HG03060 (cell line): ENCODE measurements at regions not wholly inside any gene's neighbourhood (a gene's known extent, or its start where the extent isn't known, plus 50 kb on each side); places are given as distances from the start of the nearest gene placed in this dataset.

Experiments
- ATAC-seq: cut with Tn5 transposase; IDR thresholded peaks from one replicate; pipeline ENCODE4 v1.9.1; 2021; ENCODE audit warnings: low read depth, moderate number of reproducible peaks; ENCODE audit not compliant: unreplicated experiment

- no peak for ATAC-seq
These were observed 609.8 kb upstream of the GALNTL6 start for GRCh38 chr4:171203425-171203824.

- no peak for ATAC-seq
These were observed 610.3 kb upstream of the GALNTL6 start for GRCh38 chr4:171202908-171203307.

GRCh38 chr4:171186700-171187099, 626.5 kb upstream of the GALNTL6 start:
- no peak for ATAC-seq

- no peak for ATAC-seq
These were observed 632.1 kb upstream of the GALNTL6 start for GRCh38 chr4:171181090-171181489.

- no peak for ATAC-seq
These were observed 642.5 kb upstream of the GALNTL6 start for GRCh38 chr4:171170671-171171070.

GRCh38 chr4:171169396-171169795, 643.8 kb upstream of the GALNTL6 start:
- ATAC-seq = no peak

GRCh38 chr4:171162478-171162877, 650.7 kb upstream of the GALNTL6 start:
- no peak for ATAC-seq

GRCh38 chr4:171157462-171158082, 655.6 kb upstream of the GALNTL6 start:
- ATAC-seq = no peak

- no peak for ATAC-seq
These were observed 670.6 kb upstream of the GALNTL6 start for GRCh38 chr4:171142639-171143038.

- no peak for ATAC-seq
These were observed 671.2 kb upstream of the GALNTL6 start for GRCh38 chr4:171142045-171142444.

GRCh38 chr4:171130256-171130801, 682.9 kb upstream of the GALNTL6 start:
- ATAC-seq = no peak

GRCh38 chr4:171118091-171118490, 695.1 kb upstream of the GALNTL6 start:
- no peak for ATAC-seq

- ATAC-seq = no peak
These were observed 695.7 kb upstream of the GALNTL6 start for GRCh38 chr4:171117457-171117856.

GRCh38 chr4:171101845-171102244, 711.4 kb upstream of the GALNTL6 start:
- ATAC-seq = no peak

GRCh38 chr4:171087089-171087488, 726.1 kb upstream of the GALNTL6 start:
- ATAC-seq = no peak

GRCh38 chr4:171067422-171067821, 745.8 kb upstream of the GALNTL6 start:
- ATAC-seq = no peak

GRCh38 chr4:171049380-171049779, 763.8 kb upstream of the GALNTL6 start:
- ATAC-seq = no peak

GRCh38 chr4:171042989-171043524, 770.1 kb upstream of the GALNTL6 start:
- no peak for ATAC-seq

GRCh38 chr4:171035909-171036308, 777.3 kb upstream of the GALNTL6 start:
- no peak for ATAC-seq

- ATAC-seq = no peak
These were observed 781.9 kb upstream of the GALNTL6 start for GRCh38 chr4:171031338-171031737.

GRCh38 chr4:171025776-171026175, 787.4 kb upstream of the GALNTL6 start:
- no peak for ATAC-seq

GRCh38 chr4:171025343-171025742, 787.9 kb upstream of the GALNTL6 start:
- no peak for ATAC-seq
